A549 (cell line): ENCODE measurements at regions not wholly inside any gene's neighbourhood (a gene's known extent, or its start where the extent isn't known, plus 50 kb on each side); places are given as distances from the start of the nearest gene placed in this dataset.

ENCODE experiments used
- CEBPB ChIP-seq, 2 experiments: fragments of >200 bp in 1 of 2; sonication (Bioruptor Twin) in 1 of 2; formaldehyde crosslinking in 1 of 2; IDR thresholded peaks; 2 replicates each; pipeline ENCODE4 v1.6.1; 2012 to 2016
- RCOR1 ChIP-seq: fragments of 150-350 bp; IDR thresholded peaks from 2 replicates; pipeline ENCODE4 v1.6.1; 2014; ENCODE audit warnings: antibody characterized with exemption, low read length, low read depth
- USF2 ChIP-seq: fragments of 450-650 bp; IDR thresholded peaks from 2 replicates; pipeline ENCODE4 v1.6.1; 2014; ENCODE audit warnings: antibody characterized with exemption
- TF ChIP-seq, protein P1 (sequence below): fragments of >200 bp; sonication (Bioruptor Twin); formaldehyde crosslinking; IDR thresholded peaks from 3 replicates; pipeline ENCODE4 v1.5.1; 2016

- no peak for TF ChIP-seq USF2
- TF ChIP-seq, protein P1, sequence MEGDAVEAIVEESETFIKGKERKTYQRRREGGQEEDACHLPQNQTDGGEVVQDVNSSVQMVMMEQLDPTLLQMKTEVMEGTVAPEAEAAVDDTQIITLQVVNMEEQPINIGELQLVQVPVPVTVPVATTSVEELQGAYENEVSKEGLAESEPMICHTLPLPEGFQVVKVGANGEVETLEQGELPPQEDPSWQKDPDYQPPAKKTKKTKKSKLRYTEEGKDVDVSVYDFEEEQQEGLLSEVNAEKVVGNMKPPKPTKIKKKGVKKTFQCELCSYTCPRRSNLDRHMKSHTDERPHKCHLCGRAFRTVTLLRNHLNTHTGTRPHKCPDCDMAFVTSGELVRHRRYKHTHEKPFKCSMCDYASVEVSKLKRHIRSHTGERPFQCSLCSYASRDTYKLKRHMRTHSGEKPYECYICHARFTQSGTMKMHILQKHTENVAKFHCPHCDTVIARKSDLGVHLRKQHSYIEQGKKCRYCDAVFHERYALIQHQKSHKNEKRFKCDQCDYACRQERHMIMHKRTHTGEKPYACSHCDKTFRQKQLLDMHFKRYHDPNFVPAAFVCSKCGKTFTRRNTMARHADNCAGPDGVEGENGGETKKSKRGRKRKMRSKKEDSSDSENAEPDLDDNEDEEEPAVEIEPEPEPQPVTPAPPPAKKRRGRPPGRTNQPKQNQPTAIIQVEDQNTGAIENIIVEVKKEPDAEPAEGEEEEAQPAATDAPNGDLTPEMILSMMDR: no peak
- no peak for TF ChIP-seq CEBPB (IDR thresholded peaks at IDR 0.05)
- TF ChIP-seq RCOR1: no peak
These were observed 72.2 kb upstream of the ADRB1 start for GRCh38 chr10:113971349-113971973.
